OCI-LY1 (cell line): ENCODE measurements at regions not wholly inside any gene's neighbourhood (a gene's known extent, or its start where the extent isn't known, plus 50 kb on each side); places are given as distances from the start of the nearest gene placed in this dataset.

ENCODE experiments used
- H2AFZ ChIP-seq: fragments of 200-600 bp; sonication (generic), shearing (Covaris generic); 2 replicates; pipeline ENCODE4 v1.6.0; 2014; ENCODE audit warnings: antibody characterized with exemption, mild to moderate bottlenecking, low read length
- H3F3A ChIP-seq: fragments of 200-600 bp; sonication (generic), shearing (Covaris generic); 2 replicates; pipeline ENCODE4 v1.6.0; 2014; ENCODE audit warnings: mild to moderate bottlenecking, antibody characterized with exemption, low read length, moderate library complexity; ENCODE audit not compliant: insufficient read depth
- H3K27ac ChIP-seq: fragments of 200-600 bp; sonication (generic); 2 replicates; pipeline ENCODE4 v1.5.1; 2014; ENCODE audit warnings: low read length, mixed run types, mild to moderate bottlenecking, low read depth; ENCODE audit not compliant: poor library complexity, severe bottlenecking
- H3K27me3 ChIP-seq: fragments of 200-600 bp; sonication (generic); 2 replicates; pipeline ENCODE4 v1.6.0; 2014; ENCODE audit warnings: antibody characterized with exemption, mild to moderate bottlenecking, low read length, moderate library complexity; ENCODE audit not compliant: insufficient read depth
- H3K36me3 ChIP-seq: fragments of 200-600 bp; sonication (generic); 2 replicates; pipeline ENCODE4 v1.6.1; 2014; ENCODE audit warnings: mild to moderate bottlenecking, antibody characterized with exemption, low read length, moderate library complexity, mixed read lengths; ENCODE audit not compliant: insufficient read depth
- H3K4me1 ChIP-seq: fragments of 200-600 bp; sonication (generic); 2 replicates; pipeline ENCODE4 v1.5.1; 2014; ENCODE audit warnings: mild to moderate bottlenecking, low read length, moderate library complexity; ENCODE audit not compliant: insufficient read depth, severe bottlenecking
- H3K4me2 ChIP-seq: fragments of 200-600 bp; sonication (generic), shearing (Covaris generic); 2 replicates; pipeline ENCODE4 v1.6.1; 2014; ENCODE audit warnings: low read length
- H3K4me3 ChIP-seq: fragments of 200-600 bp; sonication (generic); 2 replicates; pipeline ENCODE4 v1.5.1; 2014; ENCODE audit warnings: low read length, low read depth, mild to moderate bottlenecking, mixed read lengths; ENCODE audit not compliant: poor library complexity, severe bottlenecking
- H3K79me2 ChIP-seq: fragments of 200-600 bp; shearing (Covaris generic); 2 replicates; pipeline ENCODE4 v1.6.1; 2016; ENCODE audit warnings: mixed run types, low read length, mixed read lengths; ENCODE audit not compliant: insufficient read depth
- H3K9ac ChIP-seq: fragments of 200-600 bp; sonication (generic), shearing (Covaris generic); 2 replicates; pipeline ENCODE4 v1.6.1; 2014; ENCODE audit warnings: mild to moderate bottlenecking, low read length, mixed read lengths
- H3K9me2 ChIP-seq: fragments of 200-600 bp; sonication (generic), shearing (Covaris generic); 2 replicates; pipeline ENCODE4 v1.6.1; 2014; ENCODE audit warnings: low read depth, mild to moderate bottlenecking, low read length, mixed read lengths
- H3K9me3 ChIP-seq: fragments of 200-600 bp; shearing (Covaris generic); 2 replicates; pipeline ENCODE4 v1.6.1; 2014; ENCODE audit warnings: low read length, mixed read lengths
- H4K20me1 ChIP-seq: fragments of 200-600 bp; sonication (generic), shearing (Covaris generic); 2 replicates; pipeline ENCODE4 v1.6.0; 2016; ENCODE audit warnings: mild to moderate bottlenecking, low read length; ENCODE audit not compliant: insufficient read depth
- EZH2 ChIP-seq: fragments of 200-600 bp; sonication (generic), shearing (Covaris generic); IDR thresholded peaks from 2 replicates; pipeline ENCODE4 v1.8.0; 2017; ENCODE audit warnings: borderline replicate concordance, mixed run types, mild to moderate bottlenecking, antibody characterized with exemption, low read length, moderate library complexity, mixed read lengths
- TF ChIP-seq, protein P1 (sequence below): fragments of 200-600 bp; sonication (generic), shearing (Covaris generic); IDR thresholded peaks from 2 replicates; pipeline ENCODE4 v1.5.1; 2017; ENCODE audit warnings: mild to moderate bottlenecking, antibody characterized with exemption, low read length, moderate library complexity, mixed read lengths

DNA sequence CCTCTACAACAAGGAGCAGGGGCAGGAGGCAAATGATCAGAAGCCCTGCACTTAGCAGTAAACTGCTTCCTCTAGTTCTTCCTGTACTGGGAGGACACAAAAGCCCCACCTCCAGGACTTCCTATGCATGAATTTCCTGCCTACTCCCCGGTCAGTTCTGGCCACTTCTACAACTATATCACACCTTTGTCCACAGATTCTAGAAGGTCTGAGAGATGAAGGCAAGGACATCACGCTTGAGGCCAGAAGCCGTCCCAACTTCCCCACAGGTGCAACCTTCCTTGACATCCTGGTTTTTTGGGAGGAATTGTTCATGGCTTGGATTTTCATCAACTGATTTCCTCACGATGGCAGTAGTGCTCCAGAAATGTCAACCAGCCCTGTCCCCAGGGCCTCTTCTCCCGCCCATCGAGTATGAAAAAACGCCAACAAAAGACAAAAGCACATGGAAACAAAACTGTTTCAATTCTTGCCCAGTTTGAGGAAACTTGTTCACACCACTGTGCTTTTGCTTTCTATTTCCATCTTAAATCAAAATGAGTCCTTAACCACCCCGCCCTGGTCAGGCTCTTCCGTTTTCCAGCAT lies 206.5 kb upstream of the STK26 start:
- peak overlapping the region; percentile 21 for H3K4me3 ChIP-seq
- H3K36me3 ChIP-seq = no peaks in the 10 kb centered on the region
- no peaks in the 10 kb centered on the region for H3K9me3 ChIP-seq
- H3K79me2 ChIP-seq = no peaks in the 10 kb centered on the region
- H3K27me3 ChIP-seq = no peaks in the 10 kb centered on the region
- no peaks in the 10 kb centered on the region for H3F3A ChIP-seq
- no peak overlapping the region for H3K9ac ChIP-seq
- H2AFZ ChIP-seq = no peak overlapping the region
- peak overlapping the region; percentile 57 for H3K27ac ChIP-seq
- H4K20me1 ChIP-seq = no peaks in the 10 kb centered on the region
- H3K4me2 ChIP-seq = peak overlapping the region; percentile 52
- TF ChIP-seq EZH2 = no peak
- TF ChIP-seq, protein P1, sequence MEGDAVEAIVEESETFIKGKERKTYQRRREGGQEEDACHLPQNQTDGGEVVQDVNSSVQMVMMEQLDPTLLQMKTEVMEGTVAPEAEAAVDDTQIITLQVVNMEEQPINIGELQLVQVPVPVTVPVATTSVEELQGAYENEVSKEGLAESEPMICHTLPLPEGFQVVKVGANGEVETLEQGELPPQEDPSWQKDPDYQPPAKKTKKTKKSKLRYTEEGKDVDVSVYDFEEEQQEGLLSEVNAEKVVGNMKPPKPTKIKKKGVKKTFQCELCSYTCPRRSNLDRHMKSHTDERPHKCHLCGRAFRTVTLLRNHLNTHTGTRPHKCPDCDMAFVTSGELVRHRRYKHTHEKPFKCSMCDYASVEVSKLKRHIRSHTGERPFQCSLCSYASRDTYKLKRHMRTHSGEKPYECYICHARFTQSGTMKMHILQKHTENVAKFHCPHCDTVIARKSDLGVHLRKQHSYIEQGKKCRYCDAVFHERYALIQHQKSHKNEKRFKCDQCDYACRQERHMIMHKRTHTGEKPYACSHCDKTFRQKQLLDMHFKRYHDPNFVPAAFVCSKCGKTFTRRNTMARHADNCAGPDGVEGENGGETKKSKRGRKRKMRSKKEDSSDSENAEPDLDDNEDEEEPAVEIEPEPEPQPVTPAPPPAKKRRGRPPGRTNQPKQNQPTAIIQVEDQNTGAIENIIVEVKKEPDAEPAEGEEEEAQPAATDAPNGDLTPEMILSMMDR = peak; percentile 52; the same call in 1 of the 2 replicates
- H3K9me2 ChIP-seq = no peaks in the 10 kb centered on the region
- peaks cover 29% of the 10 kb centered on the region for H3K4me1 ChIP-seq

DNA sequence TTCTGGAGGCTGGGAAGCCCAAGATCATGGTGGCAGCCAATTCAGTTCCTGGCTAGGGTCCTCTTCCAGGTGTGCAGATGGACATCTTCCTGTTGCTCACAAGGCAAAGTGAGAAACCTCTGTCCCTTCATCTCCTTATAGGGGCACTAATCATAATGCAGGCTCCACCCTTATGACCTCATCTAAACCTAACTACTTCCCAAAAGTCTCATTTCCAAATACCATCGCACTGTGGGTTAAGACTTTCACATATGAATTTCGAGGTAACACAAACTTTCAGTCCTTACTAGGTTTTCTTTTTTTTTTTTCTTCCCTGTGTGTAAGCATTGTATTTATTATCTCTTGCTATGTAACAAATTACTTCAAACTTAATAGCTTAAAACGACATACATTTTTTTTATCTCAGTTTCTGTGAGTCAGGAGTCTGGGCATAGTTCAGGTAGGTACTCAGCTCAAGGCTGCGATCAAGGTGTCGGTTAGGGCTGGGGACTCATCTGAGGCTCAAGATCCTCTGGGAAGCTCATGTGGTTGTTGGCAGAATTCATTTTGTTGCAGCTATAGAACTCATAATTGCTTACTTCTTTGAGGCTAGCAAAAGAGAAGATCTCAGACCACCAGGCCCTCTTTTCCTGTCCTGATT lies 204.7 kb upstream of the STK26 start:
- H3K9ac ChIP-seq = no peak overlapping the region
- no peaks in the 10 kb centered on the region for H3K9me3 ChIP-seq
- no peaks in the 10 kb centered on the region for H4K20me1 ChIP-seq
- no peaks in the 10 kb centered on the region for H3K79me2 ChIP-seq
- H3K4me3 ChIP-seq = no peak overlapping the region
- H3K27me3 ChIP-seq = no peaks in the 10 kb centered on the region
- no peak overlapping the region for H2AFZ ChIP-seq
- H3K36me3 ChIP-seq = no peaks in the 10 kb centered on the region
- no peak overlapping the region for H3K4me2 ChIP-seq
- H3K4me1 ChIP-seq = peaks cover 19% of the 10 kb centered on the region
- TF ChIP-seq EZH2 = no peak
- TF ChIP-seq, protein P1 = no peak
- no peaks in the 10 kb centered on the region for H3K9me2 ChIP-seq
- H3K27ac ChIP-seq = no peak overlapping the region
- no peaks in the 10 kb centered on the region for H3F3A ChIP-seq

DNA sequence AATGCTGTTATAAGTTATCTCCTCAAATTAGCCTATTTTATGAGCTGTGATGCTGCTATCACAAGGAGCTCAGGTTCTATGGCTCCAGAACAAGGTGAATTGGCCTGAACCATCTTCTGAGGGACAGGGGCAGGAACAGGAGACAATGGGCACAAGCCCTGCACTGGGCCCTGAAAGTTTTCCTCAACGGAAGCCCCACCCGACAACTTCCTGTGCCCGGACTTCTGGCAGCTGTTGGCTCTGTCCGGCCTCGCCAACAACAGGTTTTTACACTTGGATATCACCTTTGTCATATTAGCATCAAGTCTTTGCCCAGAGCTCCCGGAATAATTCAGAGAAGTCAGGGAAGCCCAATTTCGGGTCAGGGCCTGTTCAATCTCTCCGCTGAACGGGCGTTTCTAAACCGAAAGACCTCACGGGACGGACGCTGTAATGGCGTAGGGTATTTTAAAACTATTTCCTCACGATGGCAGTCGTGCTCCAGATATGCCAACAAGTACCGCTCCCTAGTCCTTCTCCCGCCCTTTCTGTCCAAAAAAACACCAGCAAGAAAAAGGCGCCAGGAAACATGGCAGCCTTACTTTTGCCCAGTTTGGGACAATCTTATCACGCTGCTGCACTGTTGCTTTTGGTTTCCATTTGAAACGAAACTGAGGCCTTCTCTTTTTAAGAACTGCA lies 201.0 kb upstream of the STK26 start:
- Histone ChIP-seq H3K4me2 (no peak overlapping the region), H3K79me2 (no peaks in the 10 kb centered on the region), H3K27ac (no peak overlapping the region), H2AFZ (no peak overlapping the region), H3K27me3 (no peaks in the 10 kb centered on the region), H3K9me3 (no peaks in the 10 kb centered on the region), H3K36me3 (no peaks in the 10 kb centered on the region), H3K9me2 (no peaks in the 10 kb centered on the region), H3K4me1 (peaks cover 2% of the 10 kb centered on the region), H4K20me1 (no peaks in the 10 kb centered on the region), H3F3A (no peaks in the 10 kb centered on the region), H3K9ac (no peak overlapping the region), H3K4me3 (no peak overlapping the region)
- TF ChIP-seq, protein P1 = no peak
- no peak for TF ChIP-seq EZH2
